NOMO-1 (cell line): ENCODE measurements at regions not wholly inside any gene's neighbourhood (a gene's known extent, or its start where the extent isn't known, plus 50 kb on each side); places are given as distances from the start of the nearest gene placed in this dataset.

Experiments
- DNase-seq, 2 experiments: peaks; one replicate each; lab custom pipeline; 2025; ENCODE audit not compliant: unreplicated experiment in 2 of 2; lab: John Stamatoyannopoulos, UW

GRCh38 chr6:14316651-14317386, 199.2 kb downstream of the CD83 start:
- DNase-seq: no peak

- no peak for DNase-seq
Observed at GRCh38 chr6:14317387-14317970, 199.9 kb downstream of the CD83 start.

- no peak for DNase-seq
Observed at GRCh38 chr6:14320332-14320731, 202.8 kb downstream of the CD83 start.

- no peak for DNase-seq
Observed at GRCh38 chr6:14321992-14322772, 204.6 kb downstream of the CD83 start.

GRCh38 chr6:14322841-14323240, 205.3 kb downstream of the CD83 start:
- DNase-seq: no peak

GRCh38 chr6:14326774-14327173, 209.2 kb downstream of the CD83 start:
- peak in 1 of 2 experiments; percentile 9 for DNase-seq

- DNase-seq: no peak
Observed at GRCh38 chr6:14328163-14328562, 210.6 kb downstream of the CD83 start.

GRCh38 chr6:14333556-14334305, 216.2 kb downstream of the CD83 start:
- DNase-seq: no peak

GRCh38 chr6:14335071-14335470, 217.5 kb downstream of the CD83 start:
- DNase-seq: no peak

GRCh38 chr6:14337152-14337551, 219.6 kb downstream of the CD83 start:
- peak; percentile 56 to 86 for DNase-seq

GRCh38 chr6:14339172-14339571, 221.6 kb downstream of the CD83 start:
- DNase-seq: no peak

GRCh38 chr6:14339711-14340584, 222.4 kb downstream of the CD83 start:
- peak; percentile 7 to 45 for DNase-seq

GRCh38 chr6:14344486-14344885, 226.9 kb downstream of the CD83 start:
- DNase-seq: no peak

- DNase-seq: peak; percentile 64 to 67
Observed at GRCh38 chr6:14348389-14348788, 230.8 kb downstream of the CD83 start.

GRCh38 chr6:14349507-14349906, 231.9 kb downstream of the CD83 start:
- no peak for DNase-seq

GRCh38 chr6:14350210-14350609, 232.6 kb downstream of the CD83 start:
- no peak for DNase-seq

GRCh38 chr6:14353281-14353680, 235.7 kb downstream of the CD83 start:
- DNase-seq: no peak

- peak; percentile 6 to 34 for DNase-seq
Observed at GRCh38 chr6:14353798-14354197, 236.2 kb downstream of the CD83 start.

- DNase-seq: peak; percentile 79 to 85
Observed at GRCh38 chr6:14354919-14355572, 237.5 kb downstream of the CD83 start.

- DNase-seq: no peak
Observed at GRCh38 chr6:14359438-14359837, 241.9 kb downstream of the CD83 start.
